ENCODE measurements at regions not wholly inside any gene's neighbourhood (a gene's known extent, or its start where the extent isn't known, plus 50 kb on each side); places are given as distances from the start of the nearest gene placed in this dataset.
"Not testable (repeated sequence)": the region's sequence is repeated elsewhere in the genome, so short reads cannot be mapped to it uniquely, and the experiment has no call there.

GRCh38 chr1:224535641-224536040 is 80.5 kb upstream of the CNIH3 start:
- no peak for DNase-seq (ENCODE audit: low spot score)

GRCh38 chr1:224539971-224540370 is 76.1 kb upstream of the CNIH3 start:
- DNase-seq (ENCODE audit: low spot score), result no peak

DNA sequence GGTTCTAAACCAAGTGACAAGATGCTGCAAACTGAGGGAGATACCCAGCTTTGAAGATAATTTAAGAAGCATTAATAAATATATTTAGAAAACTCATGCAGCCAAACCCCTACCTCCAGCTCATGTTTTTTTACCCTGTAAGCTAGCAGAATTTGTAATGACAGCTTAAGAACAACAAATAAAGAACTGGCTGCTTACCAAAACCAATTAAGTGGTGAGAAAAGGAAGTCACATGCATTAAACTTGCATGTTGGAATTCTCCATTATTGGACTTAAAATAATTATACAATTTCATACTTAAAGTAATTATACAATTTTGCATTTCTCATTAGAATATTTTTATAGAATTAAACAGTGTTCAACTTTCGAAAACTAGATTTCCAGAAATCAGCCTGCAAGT is 75.6 kb upstream of the CNIH3 start:
- DNase-seq (ENCODE audit: low spot score), result no peak

- DNase-seq (ENCODE audit: low spot score), result no peak
These were observed 74.9 kb upstream of the CNIH3 start for GRCh38 chr1:224541072-224541790.

- DNase-seq (ENCODE audit: low spot score), result no peak
These were observed 74.1 kb upstream of the CNIH3 start for GRCh38 chr1:224541901-224542630.

DNA sequence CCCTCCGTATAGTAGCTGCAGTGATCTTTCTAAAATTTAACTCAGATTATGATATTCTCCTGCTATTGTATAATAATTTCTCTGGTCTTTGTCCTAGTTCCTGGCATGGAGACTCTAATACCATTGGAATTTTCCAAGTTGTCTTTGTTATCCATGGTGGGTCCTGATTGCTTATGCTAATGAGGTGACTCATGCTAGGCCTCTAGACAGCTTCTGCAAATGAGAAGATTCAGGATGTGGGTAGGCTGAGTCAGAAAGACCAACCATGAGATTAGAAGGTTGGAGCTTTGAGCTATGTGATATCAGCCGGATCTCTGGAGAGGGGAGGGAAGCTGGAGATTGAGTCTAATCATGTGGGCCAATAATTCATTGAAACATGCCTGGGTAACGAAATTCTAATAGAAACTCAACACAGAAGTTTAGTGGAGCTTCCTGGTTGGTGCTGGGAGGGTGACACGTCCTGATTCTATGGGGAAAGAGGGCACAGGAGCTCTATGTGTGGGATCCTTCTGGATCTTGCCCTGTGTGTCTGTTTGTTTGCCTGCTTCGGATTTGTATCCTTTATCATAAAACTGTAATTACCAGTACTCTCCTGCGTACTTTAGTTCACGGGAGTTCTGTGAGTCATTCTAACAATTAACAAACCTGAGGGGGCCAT is 73.2 kb upstream of the CNIH3 start:
- peak; percentile 75 for DNase-seq (ENCODE audit: low spot score)

- DNase-seq (ENCODE audit: low spot score), result no peak
These were observed 72.7 kb upstream of the CNIH3 start for GRCh38 chr1:224543453-224543852.

- no peak for DNase-seq (ENCODE audit: low spot score)
These were observed 71.6 kb upstream of the CNIH3 start for GRCh38 chr1:224544346-224545110.

DNA sequence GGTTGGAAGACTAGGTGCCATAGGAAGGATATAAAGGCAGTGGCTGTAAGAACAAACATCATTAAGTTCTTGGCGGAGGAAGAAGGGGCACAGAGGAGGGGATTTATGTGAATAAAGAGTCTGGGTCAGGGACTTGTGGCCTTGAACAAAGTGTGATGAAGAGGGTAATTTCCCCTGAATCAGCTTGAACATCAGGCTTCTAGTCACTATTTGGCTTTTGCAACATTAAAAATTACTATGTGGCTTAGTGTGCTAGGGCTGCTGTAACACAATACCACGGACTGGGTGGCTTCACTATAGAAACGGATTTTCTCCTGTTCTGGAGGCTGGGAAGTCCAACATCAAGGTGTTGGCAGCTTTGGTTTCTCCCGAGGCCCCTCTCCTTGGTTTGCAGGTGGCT is 70.5 kb upstream of the CNIH3 start:
- no peak for DNase-seq (ENCODE audit: low spot score)

GRCh38 chr1:224548676-224549075 is 67.4 kb upstream of the CNIH3 start:
- DNase-seq (ENCODE audit: low spot score), result no peak

- DNase-seq (ENCODE audit: low spot score), result not testable (repeated sequence)
These were observed 64.9 kb upstream of the CNIH3 start for GRCh38 chr1:224551189-224551588.

GRCh38 chr1:224554056-224554455 is 62.1 kb upstream of the CNIH3 start:
- DNase-seq (ENCODE audit: low spot score), result no peak

- DNase-seq (ENCODE audit: low spot score), result no peak
These were observed 61.4 kb upstream of the CNIH3 start for GRCh38 chr1:224554620-224555259.

GRCh38 chr1:224558904-224559303 is 57.2 kb upstream of the CNIH3 start:
- DNase-seq (ENCODE audit: low spot score), result no peak

GRCh38 chr1:224559981-224560728 is 56.0 kb upstream of the CNIH3 start:
- no peak for DNase-seq (ENCODE audit: low spot score)

GRCh38 chr1:224562881-224563280 is 53.2 kb upstream of the CNIH3 start:
- not testable (repeated sequence) for DNase-seq (ENCODE audit: low spot score)

DNA sequence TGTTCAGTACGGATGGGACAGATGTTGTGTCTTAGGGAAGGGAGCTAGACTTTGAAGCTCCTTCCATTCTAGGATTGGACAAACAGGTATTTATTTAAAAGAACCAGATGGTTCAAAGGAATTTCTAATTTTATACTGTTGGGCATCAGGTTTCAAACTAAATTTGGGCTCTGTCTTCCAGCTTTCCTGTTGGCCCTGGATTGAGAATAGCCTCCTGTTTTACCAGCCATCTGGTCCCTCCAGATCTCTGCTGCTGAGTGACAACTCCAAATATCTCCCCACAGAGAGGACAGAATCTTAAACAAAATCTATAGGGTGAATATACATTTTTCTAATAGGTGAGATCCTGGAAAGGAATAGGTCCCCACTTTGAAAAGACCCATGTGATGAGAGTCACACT is 52.5 kb upstream of the CNIH3 start:
- DNase-seq (ENCODE audit: low spot score), result no peak

GRCh38 chr1:224564454-224565084 is 51.5 kb upstream of the CNIH3 start:
- no peak for DNase-seq (ENCODE audit: low spot score)

DNA sequence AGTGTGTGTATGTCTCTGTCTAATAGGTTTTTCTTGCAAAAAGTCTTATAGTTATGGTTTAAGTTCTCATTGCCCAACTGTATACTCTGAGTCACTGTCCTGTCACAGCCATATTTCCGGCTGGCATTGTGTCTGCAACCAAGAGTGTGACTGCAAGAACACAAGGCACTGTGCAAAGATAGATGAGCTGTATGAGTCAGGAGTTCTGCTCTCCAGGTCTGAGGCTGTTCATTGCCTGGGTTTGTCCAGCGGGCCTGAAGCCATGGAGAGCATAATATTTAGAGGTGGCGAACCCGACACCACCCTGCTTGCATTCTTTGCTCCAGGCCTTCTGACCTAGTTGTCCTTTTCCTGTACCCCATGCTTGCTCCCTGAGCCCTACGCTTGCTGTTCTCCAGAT is 50.9 kb upstream of the CNIH3 start:
- no peak for DNase-seq (ENCODE audit: low spot score)

GRCh38 chr1:224565611-224566406 is 50.3 kb upstream of the CNIH3 start:
- DNase-seq (ENCODE audit: low spot score), result no peak
